Adipocyte (in vitro differentiated cells): ENCODE measurements at regions not wholly inside any gene's neighbourhood (a gene's known extent, or its start where the extent isn't known, plus 50 kb on each side); places are given as distances from the start of the nearest gene placed in this dataset.

Experiments
- DNase-seq: peaks from one replicate; pipeline ENCODE4 v3.0.0-alpha.2; 2015; ENCODE audit warnings: low read depth
- H3K27me3 ChIP-seq: replicated peaks from 2 replicates; pipeline ENCODE4 v1.7.0; 2013; ENCODE audit warnings: mild to moderate bottlenecking, low read length, moderate library complexity; ENCODE audit not compliant: control insufficient read depth, insufficient read depth
- H3K36me3 ChIP-seq: 2 replicates; pipeline ENCODE4 v1.7.0; 2013; ENCODE audit warnings: low read length, mild to moderate bottlenecking, moderate library complexity; ENCODE audit not compliant: control insufficient read depth, insufficient read depth, severe bottlenecking
- H3K4me1 ChIP-seq: 2 replicates; pipeline ENCODE4 v1.7.0; 2013; ENCODE audit warnings: mild to moderate bottlenecking, low read length, moderate library complexity; ENCODE audit not compliant: control insufficient read depth, insufficient read depth
- H3K4me3 ChIP-seq: 2 replicates; pipeline ENCODE4 v1.7.0; 2013; ENCODE audit warnings: mild to moderate bottlenecking, low read length, moderate library complexity
- H3K9ac ChIP-seq: 2 replicates; pipeline ENCODE4 v1.7.0; 2013; ENCODE audit warnings: mild to moderate bottlenecking, low read length, moderate library complexity
- H3K9me3 ChIP-seq: 2 replicates; pipeline ENCODE4 v1.7.0; 2013; ENCODE audit warnings: mild to moderate bottlenecking, low read length, moderate library complexity; ENCODE audit not compliant: control insufficient read depth

- Histone ChIP-seq H3K4me3 (no peak overlapping the region), H3K36me3 (no peaks in the 10 kb centered on the region), H3K4me1 (no peaks in the 10 kb centered on the region), H3K9ac (no peak overlapping the region), H3K27me3 (no peaks in the 10 kb centered on the region), H3K9me3 (no peaks in the 10 kb centered on the region)
- no peak for DNase-seq
These were observed 207.4 kb downstream of the NHLRC3 start for GRCh38 chr13:39245688-39246087.

GRCh38 chr13:39249982-39250381 is 211.7 kb downstream of the NHLRC3 start:
- Histone ChIP-seq H3K36me3 (no peaks in the 10 kb centered on the region), H3K9me3 (no peaks in the 10 kb centered on the region), H3K4me1 (peaks cover 5% of the 10 kb centered on the region), H3K4me3 (no peak overlapping the region), H3K9ac (no peak overlapping the region), H3K27me3 (no peaks in the 10 kb centered on the region)
- DNase-seq = no peak

- Histone ChIP-seq H3K4me1 (peaks cover 5% of the 10 kb centered on the region), H3K27me3 (no peaks in the 10 kb centered on the region), H3K36me3 (no peaks in the 10 kb centered on the region), H3K4me3 (no peak overlapping the region), H3K9me3 (no peaks in the 10 kb centered on the region), H3K9ac (no peak overlapping the region)
- no peak for DNase-seq
These were observed 212.2 kb downstream of the NHLRC3 start for GRCh38 chr13:39250440-39250839.

GRCh38 chr13:39251340-39251739 is 213.1 kb downstream of the NHLRC3 start:
- DNase-seq = no peak
- peaks cover 5% of the 10 kb centered on the region for H3K4me1 ChIP-seq
- H3K9me3 ChIP-seq = no peaks in the 10 kb centered on the region

GRCh38 chr13:39253774-39254173 is 215.5 kb downstream of the NHLRC3 start:
- no peak overlapping the region for H3K4me3 ChIP-seq
- no peak overlapping the region for H3K9ac ChIP-seq
- peaks cover 15% of the 10 kb centered on the region for H3K4me1 ChIP-seq
- no peaks in the 10 kb centered on the region for H3K27me3 ChIP-seq
- H3K36me3 ChIP-seq = no peaks in the 10 kb centered on the region
- H3K9me3 ChIP-seq = no peaks in the 10 kb centered on the region
- peak; percentile 60 for DNase-seq

More at GRCh38 chr13:39251340-39251739, 213.1 kb downstream of the NHLRC3 start:
- H3K9ac ChIP-seq = no peak overlapping the region
- no peaks in the 10 kb centered on the region for H3K36me3 ChIP-seq
- no peaks in the 10 kb centered on the region for H3K27me3 ChIP-seq
- H3K4me3 ChIP-seq = no peak overlapping the region

GRCh38 chr13:39254601-39255000 is 216.3 kb downstream of the NHLRC3 start:
- no peaks in the 10 kb centered on the region for H3K36me3 ChIP-seq
- no peaks in the 10 kb centered on the region for H3K9me3 ChIP-seq
- DNase-seq = no peak
- no peaks in the 10 kb centered on the region for H3K27me3 ChIP-seq
- peaks cover 15% of the 10 kb centered on the region for H3K4me1 ChIP-seq
- H3K9ac ChIP-seq = no peak overlapping the region
- no peak overlapping the region for H3K4me3 ChIP-seq

- Histone ChIP-seq H3K27me3 (no peaks in the 10 kb centered on the region), H3K9ac (no peak overlapping the region), H3K36me3 (no peaks in the 10 kb centered on the region), H3K9me3 (no peaks in the 10 kb centered on the region), H3K4me3 (no peak overlapping the region), H3K4me1 (peaks cover 15% of the 10 kb centered on the region)
- no peak for DNase-seq
These were observed 219.4 kb downstream of the NHLRC3 start for GRCh38 chr13:39257642-39258041.

GRCh38 chr13:39259371-39260140 is 221.3 kb downstream of the NHLRC3 start:
- Histone ChIP-seq H3K36me3 (no peaks in the 10 kb centered on the region), H3K9me3 (no peaks in the 10 kb centered on the region), H3K27me3 (no peaks in the 10 kb centered on the region), H3K4me3 (no peak overlapping the region), H3K9ac (no peak overlapping the region), H3K4me1 (peaks cover 10% of the 10 kb centered on the region)
- DNase-seq = no peak

- Histone ChIP-seq H3K9me3 (no peaks in the 10 kb centered on the region), H3K36me3 (no peaks in the 10 kb centered on the region), H3K4me3 (no peak overlapping the region), H3K4me1 (no peaks in the 10 kb centered on the region), H3K9ac (no peak overlapping the region), H3K27me3 (no peaks in the 10 kb centered on the region)
- DNase-seq = peak; percentile 52
These were observed 224.8 kb downstream of the NHLRC3 start for GRCh38 chr13:39263033-39263432.

- Histone ChIP-seq H3K9ac (no peak overlapping the region), H3K9me3 (no peaks in the 10 kb centered on the region), H3K27me3 (no peaks in the 10 kb centered on the region), H3K4me3 (no peak overlapping the region), H3K4me1 (no peaks in the 10 kb centered on the region), H3K36me3 (no peaks in the 10 kb centered on the region)
- no peak for DNase-seq
These were observed 225.3 kb downstream of the NHLRC3 start for GRCh38 chr13:39263531-39263930.

GRCh38 chr13:39266426-39266825 is 228.2 kb downstream of the NHLRC3 start:
- no peaks in the 10 kb centered on the region for H3K4me1 ChIP-seq

GRCh38 chr13:39268398-39268797 is 230.1 kb downstream of the NHLRC3 start:
- Histone ChIP-seq H3K4me1 (no peaks in the 10 kb centered on the region), H3K27me3 (no peaks in the 10 kb centered on the region), H3K9ac (no peak overlapping the region), H3K9me3 (no peaks in the 10 kb centered on the region), H3K36me3 (no peaks in the 10 kb centered on the region), H3K4me3 (no peak overlapping the region)
- no peak for DNase-seq

More at GRCh38 chr13:39266426-39266825, 228.2 kb downstream of the NHLRC3 start:
- Histone ChIP-seq H3K9ac (no peak overlapping the region), H3K27me3 (no peaks in the 10 kb centered on the region), H3K9me3 (no peaks in the 10 kb centered on the region), H3K36me3 (no peaks in the 10 kb centered on the region), H3K4me3 (no peak overlapping the region)
- DNase-seq = no peak
